ENCODE measurements at regions not wholly inside any gene's neighbourhood (a gene's known extent, or its start where the extent isn't known, plus 50 kb on each side); places are given as distances from the start of the nearest gene placed in this dataset.

- Histone ChIP-seq H3K9me3 (ENCODE audit: control insufficient read depth in 4 of 4, low read length in 3 of 4) (no peaks in the 10 kb centered on the region), H3K36me3 (ENCODE audit: control insufficient read depth in 4 of 4, insufficient read depth in 3 of 4, low read depth in 1 of 4, low read length in 3 of 4) (no peaks in the 10 kb centered on the region), H3K27ac (ENCODE audit: low read depth in 1 of 2, low read length in 2 of 2) (no peak overlapping the region), H3K4me3 (ENCODE audit: low read depth in 1 of 3, low read length in 3 of 3) (no peak overlapping the region), H3K27me3 (ENCODE audit: control insufficient read depth in 4 of 4, insufficient read depth in 4 of 4, low read length in 3 of 4) (no peaks in the 10 kb centered on the region), H3K9ac (ENCODE audit: low read depth in 1 of 2, low read length in 2 of 2) (no peak overlapping the region), H3K4me1 (ENCODE audit: control insufficient read depth in 4 of 4, insufficient read depth in 4 of 4, low read length in 3 of 4) (no peaks in the 10 kb centered on the region)
- TF ChIP-seq SP1 (IDR thresholded peaks at IDR 0.05) (no peak), GABPA (IDR thresholded peaks at IDR 0.05 in 1 of 2, conservative IDR thresholded peaks at IDR 0.05 in 1 of 2) (no peak), HNF4A (conservative IDR thresholded peaks at IDR 0.05) (no peak), RAD21 (IDR thresholded peaks at IDR 0.05) (no peak), REST (IDR thresholded peaks at IDR 0.05) (no peak), JUND (IDR thresholded peaks at IDR 0.05) (no peak), ATF3 (IDR thresholded peaks at IDR 0.05) (no peak), ZBTB33 (IDR thresholded peaks at IDR 0.05) (no peak), RXRA (IDR thresholded peaks at IDR 0.05) (no peak), FOXA1 (IDR thresholded peaks at IDR 0.05) (no peak), NR2F2 (IDR thresholded peaks at IDR 0.05) (no peak), FOXA2 (IDR thresholded peaks at IDR 0.05) (no peak), HNF4G (IDR thresholded peaks at IDR 0.05) (no peak), CTCF (IDR thresholded peaks at IDR 0.05; ENCODE audit: low read depth, low read length, missing input control) (no peak), YY1 (IDR thresholded peaks at IDR 0.05) (no peak), MAX (IDR thresholded peaks at IDR 0.05) (no peak), TAF1 (conservative IDR thresholded peaks at IDR 0.05) (no peak), EGR1 (IDR thresholded peaks at IDR 0.05; ENCODE audit: low read depth in 2 of 2) (no peak)
- 47% methylated on average over 1 of the region's 1 CpG for WGBS
- no peak for DNase-seq (ENCODE audit: low spot score)
Measured at GRCh38 chr5:104998169-104998568, 1435.6 kb upstream of the NUDT12 start.

GRCh38 chr5:104987074-104987473 is 1424.5 kb upstream of the NUDT12 start:
- Histone ChIP-seq H3K4me1 (ENCODE audit: control insufficient read depth in 4 of 4, insufficient read depth in 4 of 4, low read length in 3 of 4) (no peaks in the 10 kb centered on the region), H3K9ac (ENCODE audit: low read depth in 1 of 2, low read length in 2 of 2) (no peak overlapping the region), H3K9me3 (ENCODE audit: control insufficient read depth in 4 of 4, low read length in 3 of 4) (no peaks in the 10 kb centered on the region), H3K4me3 (ENCODE audit: low read depth in 1 of 3, low read length in 3 of 3) (no peak overlapping the region), H3K27me3 (ENCODE audit: control insufficient read depth in 4 of 4, insufficient read depth in 4 of 4, low read length in 3 of 4) (no peaks in the 10 kb centered on the region), H3K36me3 (ENCODE audit: control insufficient read depth in 4 of 4, insufficient read depth in 3 of 4, low read depth in 1 of 4, low read length in 3 of 4) (no peaks in the 10 kb centered on the region), H3K27ac (ENCODE audit: low read depth in 1 of 2, low read length in 2 of 2) (no peak overlapping the region)
- DNase-seq (ENCODE audit: low spot score), result no peak
- TF ChIP-seq FOXA1 (IDR thresholded peaks at IDR 0.05) (no peak), RXRA (IDR thresholded peaks at IDR 0.05) (no peak), HNF4G (IDR thresholded peaks at IDR 0.05) (no peak), REST (IDR thresholded peaks at IDR 0.05) (no peak), CTCF (IDR thresholded peaks at IDR 0.05; ENCODE audit: low read depth, low read length, missing input control) (no peak), NR2F2 (IDR thresholded peaks at IDR 0.05) (no peak), RAD21 (IDR thresholded peaks at IDR 0.05) (no peak)

All from liver (tissue), 8 donors.